HS-5 (cell line): ENCODE measurements at regions not wholly inside any gene's neighbourhood (a gene's known extent, or its start where the extent isn't known, plus 50 kb on each side); places are given as distances from the start of the nearest gene placed in this dataset.
"Not testable (repeated sequence)": the region's sequence is repeated elsewhere in the genome, so short reads cannot be mapped to it uniquely, and the experiment has no call there.

Experiments used
- DNase-seq: peaks from one replicate; pipeline ENCODE4 v3.0.0-alpha.2; 2012; ENCODE audit warnings: low read depth

DNA sequence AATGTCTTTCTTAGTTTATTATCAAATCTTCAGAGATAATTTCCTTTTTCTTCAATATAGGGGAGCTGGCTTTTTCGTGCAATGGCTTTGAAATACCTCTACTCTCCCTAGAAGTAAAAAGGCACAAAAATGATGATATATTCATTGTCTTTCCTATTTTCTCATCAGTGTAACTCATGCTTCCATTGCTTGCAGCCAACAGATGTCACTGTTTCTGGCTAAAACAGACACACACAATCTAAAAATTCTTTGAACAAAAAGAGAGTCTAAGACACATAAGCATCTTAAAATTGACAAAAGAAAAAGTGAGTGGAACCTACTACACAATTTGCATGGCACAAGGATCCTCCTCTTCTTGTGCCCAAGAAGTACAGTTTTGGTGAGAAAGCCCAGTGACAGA lies 448.7 kb upstream of the VRK2 start:
- no peak for DNase-seq

DNA sequence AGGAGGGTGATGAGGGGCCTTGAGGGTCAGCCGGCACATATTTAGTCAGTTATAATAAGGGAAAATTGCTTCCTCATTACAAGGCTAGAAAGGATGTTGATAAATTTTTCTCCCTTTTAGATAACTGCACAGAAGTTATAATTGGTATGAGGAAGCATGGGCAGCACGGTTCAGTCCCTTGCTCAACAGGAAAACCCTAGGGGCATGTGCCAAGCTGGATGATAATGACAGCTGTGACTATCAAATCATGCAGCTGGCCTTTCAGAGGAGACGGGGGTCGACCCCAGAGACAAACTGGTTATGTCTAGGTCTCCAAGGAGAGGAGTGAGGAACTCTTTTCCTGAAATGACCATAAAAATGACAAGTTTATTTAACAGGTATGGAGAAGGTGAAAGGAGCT lies 448.1 kb upstream of the VRK2 start:
- DNase-seq, result no peak

DNA sequence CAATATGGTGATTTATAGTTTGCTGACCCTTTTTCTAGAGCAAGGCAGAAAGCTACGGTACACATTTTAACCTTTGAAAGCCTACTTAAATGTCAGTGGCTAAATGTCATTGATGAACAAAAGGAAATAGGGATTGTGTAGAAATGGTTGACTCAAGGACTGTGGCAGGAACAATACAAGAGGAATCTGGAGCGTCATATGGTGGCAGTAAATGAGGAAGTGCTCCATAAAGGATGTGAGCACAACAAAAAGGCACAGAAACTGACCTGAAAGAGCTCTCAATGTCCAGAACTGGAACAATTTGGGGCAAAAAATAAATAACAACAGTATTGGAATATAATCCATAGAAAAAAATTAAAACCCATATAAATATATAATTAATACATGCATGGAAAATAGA lies 443.9 kb upstream of the VRK2 start:
- no peak for DNase-seq

DNA sequence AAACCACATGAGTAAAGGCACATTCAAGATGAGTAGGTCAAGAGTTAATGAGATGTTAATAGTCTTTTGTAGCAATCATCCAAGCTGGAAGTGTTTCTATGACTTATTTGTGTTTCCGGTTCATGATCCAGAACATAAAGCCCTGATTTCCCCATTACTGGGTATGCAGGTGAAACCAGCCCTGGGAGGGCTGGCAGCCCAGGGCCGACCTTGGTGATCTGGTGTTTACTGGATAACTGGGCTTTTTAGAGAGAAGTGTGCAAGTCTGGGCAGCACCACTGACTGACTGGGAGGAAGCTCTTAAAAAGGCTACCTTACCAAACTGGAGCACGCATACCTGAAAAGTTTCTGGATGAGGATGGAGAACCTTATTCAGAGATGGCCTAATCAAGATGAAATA lies 431.6 kb upstream of the VRK2 start:
- no peak for DNase-seq

DNA sequence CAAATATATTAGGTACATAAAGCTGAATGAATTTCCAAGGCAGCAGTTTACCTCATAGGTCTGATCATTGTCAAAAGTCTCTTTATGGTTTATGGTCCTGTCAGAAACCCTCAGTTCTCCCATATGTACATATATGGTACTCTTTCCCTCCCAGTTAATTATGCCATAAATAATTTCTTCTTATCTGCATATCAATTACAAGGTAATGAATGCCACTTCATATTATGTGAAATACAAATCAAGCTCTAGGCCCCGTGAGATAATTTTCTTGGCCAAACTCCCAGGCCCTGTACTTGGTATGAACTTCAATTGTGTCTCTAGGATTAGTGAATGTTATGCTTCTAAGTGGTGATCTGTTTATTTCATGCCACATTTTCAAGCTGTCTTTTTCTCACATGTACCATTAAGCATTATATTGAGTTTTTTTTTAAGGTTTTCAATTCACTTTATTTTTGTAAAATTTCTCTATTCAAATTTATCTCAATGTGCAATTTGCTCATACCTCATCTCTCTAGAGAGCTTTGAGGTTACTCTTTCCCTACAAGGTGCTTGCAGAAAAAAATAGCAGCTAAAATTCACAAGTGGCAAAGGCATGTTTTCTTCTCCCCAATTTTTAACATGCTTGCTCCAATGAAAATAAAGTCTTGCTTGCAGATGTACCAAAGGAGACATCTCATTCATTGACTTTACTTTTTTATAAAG lies 430.6 kb upstream of the VRK2 start:
- no peak for DNase-seq

DNA sequence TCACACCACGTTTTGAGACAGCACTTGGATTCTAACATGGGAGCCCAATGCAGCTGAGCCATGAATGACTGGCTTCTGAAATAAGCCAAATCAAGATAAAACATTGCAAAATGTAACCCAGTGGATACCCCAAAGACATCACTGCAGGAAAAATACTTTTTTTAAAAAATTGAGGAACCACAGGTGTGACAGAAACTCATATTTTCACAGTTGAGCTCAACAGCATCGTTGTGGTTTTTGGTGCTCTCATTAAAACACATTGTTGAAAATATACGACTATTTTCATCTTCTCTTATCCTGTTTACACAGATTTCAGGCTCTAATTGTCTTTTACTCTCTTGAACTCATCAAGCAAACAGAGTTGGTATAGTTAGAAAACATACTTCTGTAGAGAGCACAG lies 429.3 kb upstream of the VRK2 start:
- DNase-seq, result no peak

DNA sequence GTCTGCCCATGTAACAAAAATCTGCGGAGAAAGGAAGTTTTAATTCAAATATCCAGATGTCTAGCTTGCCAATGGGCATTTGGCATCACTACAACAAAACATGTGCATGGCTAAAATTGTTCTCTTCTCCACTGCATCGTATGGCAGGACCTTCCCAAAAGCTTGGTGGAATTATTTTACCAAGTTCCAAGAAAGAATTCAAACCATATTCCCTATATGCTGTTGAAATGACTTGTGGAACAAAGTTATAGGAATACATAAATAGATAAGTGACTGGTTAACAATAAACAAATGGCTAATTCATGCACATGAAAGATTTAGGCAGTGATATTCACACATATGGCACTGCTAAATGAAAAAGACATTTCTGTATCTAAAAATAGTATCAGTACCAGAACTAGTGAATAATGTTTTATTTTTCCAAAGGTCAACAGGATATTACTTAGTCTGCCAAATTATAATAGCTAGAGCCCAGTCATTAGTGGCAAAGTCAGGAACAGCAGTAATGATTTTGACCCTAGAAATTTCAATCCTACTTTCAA lies 425.4 kb upstream of the VRK2 start:
- DNase-seq, result no peak

DNA sequence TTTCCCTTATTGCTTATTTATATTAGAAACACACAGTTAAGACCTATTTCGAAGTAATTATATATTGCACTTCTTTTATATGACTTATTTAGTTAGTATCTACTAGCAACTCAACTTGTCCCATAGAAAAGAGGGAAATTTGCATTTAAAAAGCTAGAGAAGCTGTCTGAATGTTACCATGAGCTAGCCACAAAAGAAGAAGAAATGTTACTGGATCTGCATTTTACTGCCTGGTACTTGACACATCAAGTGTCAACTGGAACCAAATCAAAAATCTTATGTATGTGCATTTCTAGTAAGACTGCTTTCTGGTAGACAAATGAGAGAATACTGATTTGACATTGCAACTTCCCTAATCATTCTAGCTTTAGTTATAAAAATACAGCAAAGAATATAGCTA lies 424.6 kb upstream of the VRK2 start:
- DNase-seq, result no peak

DNA sequence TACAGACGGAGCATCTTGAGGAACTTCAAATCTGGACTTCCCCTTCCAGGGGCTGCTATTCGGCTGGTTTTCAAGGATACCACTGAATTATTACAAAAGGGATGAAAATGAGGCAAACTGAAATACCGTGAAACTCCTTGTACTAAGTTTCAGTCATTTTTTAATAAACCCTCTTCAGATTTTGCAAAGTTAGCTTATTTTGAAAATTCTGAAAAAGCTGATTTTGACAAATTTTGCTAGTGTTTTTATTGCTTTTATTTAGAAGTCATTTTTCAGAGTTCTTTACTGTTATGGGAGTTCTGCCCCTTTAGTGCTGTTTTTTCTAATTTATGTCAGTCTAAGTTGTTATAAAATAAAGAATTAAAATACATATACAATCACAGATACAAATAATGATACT lies 390.4 kb upstream of the VRK2 start:
- no peak for DNase-seq

DNA sequence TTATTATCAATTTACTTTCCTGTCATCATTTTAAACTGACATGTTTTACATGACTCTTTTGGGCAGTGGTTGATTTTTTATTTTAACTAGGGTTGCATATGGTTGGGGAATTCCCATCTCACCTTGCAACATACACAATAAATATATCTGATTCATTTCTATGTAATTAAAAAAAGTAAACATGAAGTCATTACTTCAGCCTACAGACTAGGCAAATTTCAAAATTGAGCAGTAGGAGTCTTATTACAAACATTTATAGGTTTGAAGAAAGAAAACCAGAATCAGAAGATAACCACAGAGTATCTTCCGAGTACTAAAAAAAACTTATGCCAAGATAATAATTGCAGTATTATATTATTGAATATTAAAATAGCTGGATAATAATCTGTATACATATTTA lies 377.0 kb upstream of the VRK2 start:
- no peak for DNase-seq

DNA sequence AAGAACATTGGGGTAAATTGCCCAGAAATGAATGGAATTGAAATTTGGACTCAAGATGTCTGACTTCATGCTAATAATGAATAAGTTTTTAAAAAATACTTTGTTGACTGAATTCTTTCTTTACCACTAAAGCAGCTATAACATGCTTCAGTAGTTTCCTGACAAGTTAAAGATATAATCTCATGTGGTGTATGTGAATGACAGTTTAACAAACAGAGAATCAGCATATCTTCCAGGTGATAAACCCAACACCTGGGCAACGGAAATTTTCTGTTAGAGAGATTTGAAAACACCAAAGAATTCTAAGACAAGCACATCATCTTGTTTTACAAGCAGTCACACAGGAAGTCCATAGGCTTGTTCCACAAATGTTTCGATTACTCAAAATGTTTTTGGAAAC lies 372.6 kb upstream of the VRK2 start:
- DNase-seq, result no peak

DNA sequence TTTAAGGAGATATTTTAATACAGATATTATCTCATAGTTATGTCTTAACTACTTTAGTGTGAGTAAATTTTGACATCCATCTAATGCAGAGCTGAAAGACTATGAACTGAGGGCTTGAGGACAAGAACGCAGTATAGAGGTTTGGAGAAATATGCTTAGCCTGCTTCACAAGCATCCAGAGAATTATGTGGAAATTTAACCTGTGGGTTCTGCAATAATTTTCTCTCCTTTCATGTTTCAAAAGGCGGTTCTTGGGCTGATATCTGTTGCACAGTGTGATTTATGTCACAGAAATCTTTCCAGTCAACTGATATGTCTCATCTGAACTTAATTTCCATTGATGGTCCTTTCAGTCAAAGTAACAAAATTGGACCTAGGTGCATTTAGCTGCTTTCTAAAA lies 371.9 kb upstream of the VRK2 start:
- no peak for DNase-seq

DNA sequence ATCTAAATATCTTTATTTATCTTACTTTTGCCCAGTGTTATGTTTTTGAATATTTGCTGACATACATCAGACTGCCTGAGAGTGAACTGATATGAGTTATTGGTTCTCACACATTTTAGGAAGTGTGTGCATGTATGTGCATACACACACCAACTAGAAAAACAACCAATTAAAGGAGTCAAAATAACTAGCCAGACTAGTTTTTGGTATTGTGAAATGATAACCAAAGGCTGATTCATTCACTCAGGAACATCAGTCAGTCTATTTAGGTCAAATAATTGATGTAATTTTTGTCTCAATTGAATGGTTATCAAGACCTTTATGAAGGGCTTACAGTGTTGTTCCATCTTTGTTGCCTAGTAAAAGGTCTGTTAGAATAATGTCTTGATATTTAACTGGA lies 369.3 kb upstream of the VRK2 start:
- no peak for DNase-seq

DNA sequence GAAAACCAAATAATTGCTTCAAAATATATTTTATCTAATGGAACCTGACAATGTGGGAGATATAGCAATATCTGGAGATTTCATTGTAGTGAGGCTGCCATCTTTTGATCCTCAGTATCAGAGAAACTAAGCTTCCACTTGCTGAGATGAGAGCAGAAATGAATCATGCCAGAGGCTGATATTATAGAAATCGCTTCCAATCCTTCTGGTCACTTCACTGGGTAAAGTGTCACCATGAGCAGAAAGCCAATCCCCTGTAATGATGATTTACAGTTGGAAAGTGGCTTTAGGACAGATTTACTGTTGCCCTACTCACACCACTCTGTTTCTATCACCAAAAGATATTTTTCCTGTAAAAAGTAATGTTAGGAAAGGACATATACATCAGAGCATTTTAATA lies 365.0 kb upstream of the VRK2 start:
- no peak for DNase-seq

DNA sequence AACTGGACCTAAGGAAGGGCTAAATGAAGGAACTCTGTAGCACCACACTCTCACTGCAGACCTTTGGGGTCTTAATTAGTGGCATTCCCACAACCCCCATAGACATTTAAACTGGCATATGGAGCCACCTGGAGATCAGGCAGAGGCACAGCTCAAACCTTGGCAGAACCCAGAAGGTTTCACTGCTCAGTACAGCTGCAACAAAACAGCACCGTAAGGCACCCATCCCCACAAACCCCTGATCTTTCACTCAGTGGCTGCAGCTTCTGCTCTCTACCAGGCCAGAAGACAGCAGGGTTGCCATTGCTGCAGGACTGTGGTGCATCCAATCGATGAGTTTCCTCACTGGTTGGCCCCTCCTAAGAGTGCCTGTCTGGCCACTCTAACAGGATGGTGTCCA lies 361.6 kb upstream of the VRK2 start:
- DNase-seq, result no peak

DNA sequence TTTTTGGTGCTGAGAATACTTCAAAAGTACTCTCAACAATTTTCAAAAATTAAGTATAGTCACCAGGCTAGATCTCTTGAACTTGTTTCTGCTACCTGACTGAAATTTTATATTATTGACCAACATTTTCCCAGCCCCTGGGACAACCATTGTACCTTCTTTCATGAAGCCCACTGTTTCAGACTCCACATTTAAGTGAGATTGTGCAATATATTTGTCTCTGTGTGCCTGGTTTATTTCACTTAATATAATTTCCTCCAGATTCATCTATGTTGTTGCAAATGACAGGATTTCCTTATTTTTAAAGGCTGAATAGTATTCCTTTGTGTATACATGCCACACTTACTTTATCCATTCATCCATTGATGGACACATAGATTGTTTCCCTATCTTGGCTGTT lies 354.2 kb upstream of the VRK2 start:
- no peak for DNase-seq

DNA sequence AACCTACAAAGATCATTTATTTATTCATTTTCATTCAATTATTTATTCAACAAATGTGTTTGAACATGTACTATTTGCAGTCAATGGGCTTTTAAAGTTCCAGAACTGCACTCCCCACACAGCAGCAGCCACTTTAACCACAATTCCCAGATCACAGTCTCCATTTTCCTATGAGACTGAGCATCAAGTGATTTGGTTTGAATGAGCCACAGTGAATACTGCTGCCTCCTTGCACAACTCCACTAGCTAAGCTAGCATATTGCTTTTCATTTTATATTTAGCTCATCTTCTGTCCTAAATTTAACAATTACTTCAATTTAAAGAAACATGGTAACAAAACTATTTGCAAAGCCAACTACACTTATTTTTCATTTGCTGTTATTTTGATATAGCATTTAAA lies 353.4 kb upstream of the VRK2 start:
- no peak for DNase-seq

DNA sequence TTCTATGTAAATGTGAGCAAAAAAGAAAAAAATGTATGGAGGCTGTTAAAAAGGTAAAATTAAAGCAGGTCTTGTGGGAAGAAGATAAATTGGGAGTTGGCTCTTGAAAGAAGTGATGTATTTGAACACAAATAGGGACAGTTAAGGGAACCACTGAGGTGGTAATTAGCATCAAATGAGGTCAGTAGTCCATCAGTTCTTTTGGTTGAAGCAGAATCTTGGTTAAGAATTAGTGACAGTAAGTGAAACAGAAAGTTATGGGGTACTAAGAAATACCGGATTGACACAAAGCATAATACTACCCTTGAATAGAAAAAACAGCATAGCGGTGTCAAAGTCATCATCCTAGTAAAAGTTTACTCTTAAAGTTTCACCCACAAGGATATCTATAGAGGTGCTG lies 352.6 kb upstream of the VRK2 start:
- no peak for DNase-seq

DNA sequence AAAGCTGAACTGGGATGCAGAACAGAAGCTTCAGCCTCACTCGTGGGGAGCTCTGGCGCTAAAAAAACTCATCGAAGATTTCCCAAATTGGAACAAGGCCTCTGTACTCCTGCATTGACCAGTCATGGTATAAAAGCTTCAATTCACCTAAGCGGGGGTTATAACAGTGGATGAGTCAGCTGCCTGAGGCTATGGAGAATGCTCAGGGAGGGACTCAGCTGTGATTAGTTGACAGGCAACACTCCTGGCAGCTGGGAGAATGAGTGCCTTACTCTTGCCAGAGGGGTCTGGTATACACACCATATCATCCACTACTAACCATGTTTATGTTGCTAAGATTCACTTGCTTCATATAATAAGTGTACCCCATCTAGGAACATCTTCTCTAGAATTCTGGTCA lies 350.6 kb upstream of the VRK2 start:
- DNase-seq, result peak; percentile 9

DNA sequence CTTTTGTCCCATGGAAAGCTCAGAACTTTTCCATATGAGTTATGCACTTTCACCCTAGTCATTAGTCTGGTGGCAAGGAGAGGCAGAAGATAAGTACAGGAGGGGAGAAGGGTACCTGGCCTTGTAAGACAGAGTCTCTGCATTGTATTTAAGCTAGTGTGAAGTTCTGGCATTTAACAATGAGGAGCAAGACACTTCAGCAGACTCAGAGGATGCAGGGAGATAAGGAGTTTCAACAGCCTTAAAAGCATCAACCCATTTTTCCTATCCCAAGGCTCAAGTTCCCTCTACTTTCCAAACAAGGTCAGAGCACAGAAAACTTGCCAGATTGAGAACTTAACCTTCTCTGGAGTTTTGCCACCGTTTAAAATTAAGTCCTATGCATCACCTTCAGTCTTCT lies 348.2 kb upstream of the VRK2 start:
- DNase-seq, result no peak

DNA sequence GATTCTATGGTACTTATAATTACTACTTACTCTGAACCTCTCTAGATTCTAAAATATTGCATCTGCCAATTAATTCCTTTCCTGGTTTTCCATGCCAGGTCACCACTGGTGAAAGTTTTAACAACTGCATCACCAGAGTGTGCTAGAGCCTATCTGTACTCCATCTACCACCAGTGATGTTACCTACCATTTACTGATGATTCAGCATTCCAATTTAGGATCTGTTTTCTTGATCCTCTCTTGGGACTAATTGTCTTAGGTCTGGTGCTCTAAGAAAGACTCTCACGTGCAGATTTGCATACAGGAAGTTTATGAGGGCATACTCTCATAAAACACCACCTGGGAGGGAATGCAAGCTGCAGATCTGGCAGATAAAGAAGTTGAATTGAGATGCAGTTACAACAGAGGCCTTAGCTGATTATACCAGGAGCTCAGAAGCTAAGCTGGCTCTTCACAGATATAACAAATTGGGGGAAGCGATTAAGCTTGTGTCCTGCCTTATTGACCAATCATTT lies 347.6 kb upstream of the VRK2 start:
- DNase-seq, result no peak

DNA sequence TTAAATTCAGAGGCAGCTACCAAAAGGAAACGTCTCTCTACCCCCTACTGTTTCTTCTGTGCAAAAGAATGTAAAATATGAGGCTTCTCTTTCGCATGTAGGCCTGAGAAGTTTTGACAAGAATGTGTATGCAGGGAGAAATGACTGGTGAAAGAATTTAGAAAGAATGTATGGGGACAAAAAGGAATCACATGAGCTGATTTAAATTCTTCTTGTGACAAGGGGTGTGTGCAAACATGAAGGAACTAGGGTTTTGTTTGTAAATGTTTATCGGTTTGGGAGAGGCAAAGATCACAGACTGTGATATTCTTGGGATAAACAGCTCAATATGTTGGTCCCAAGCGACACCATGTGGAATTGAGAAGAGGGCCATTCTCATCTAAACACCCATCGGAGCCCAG lies 345.2 kb upstream of the VRK2 start:
- no peak for DNase-seq

DNA sequence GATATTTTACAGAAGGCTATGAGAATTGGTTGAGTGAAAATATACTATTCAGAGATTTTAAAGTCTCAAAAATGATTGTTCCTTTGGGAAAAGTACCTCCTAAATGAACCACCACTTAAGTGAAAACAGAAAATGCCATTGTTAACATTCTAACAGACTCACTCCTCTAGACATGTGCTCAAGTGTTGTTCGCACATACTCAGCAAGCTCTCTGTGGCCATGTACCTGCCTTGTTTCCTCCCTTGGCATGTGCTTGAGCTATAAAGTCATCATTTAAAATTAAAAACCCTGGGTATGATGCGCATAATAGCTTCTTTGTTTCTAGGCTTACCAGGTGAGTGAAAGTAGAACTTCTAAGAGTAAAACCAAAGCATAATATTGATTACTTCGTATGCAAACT lies 343.2 kb upstream of the VRK2 start:
- DNase-seq, result no peak

DNA sequence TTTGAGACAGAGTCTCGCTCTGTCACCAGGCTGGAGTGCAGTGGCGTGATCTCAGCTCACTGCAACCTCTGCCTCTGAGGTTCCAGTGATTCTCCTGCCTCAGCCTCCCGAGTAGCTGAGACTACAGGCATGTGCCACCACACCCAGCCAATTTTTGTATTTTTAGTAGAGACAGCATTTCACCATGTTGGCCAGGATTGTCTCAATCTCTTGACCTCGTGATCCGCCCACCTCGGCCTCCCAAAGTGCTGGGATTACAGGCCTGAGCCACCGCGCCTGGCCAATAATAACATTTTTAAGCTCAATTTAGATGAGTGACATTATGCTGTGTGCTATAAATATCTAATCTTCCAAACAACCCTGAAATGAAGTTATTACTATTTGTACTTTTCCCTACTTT lies 338.8 kb upstream of the VRK2 start:
- not testable (repeated sequence) for DNase-seq
